WTC11 (cell line): ENCODE measurements at regions not wholly inside any gene's neighbourhood (a gene's known extent, or its start where the extent isn't known, plus 50 kb on each side); places are given as distances from the start of the nearest gene placed in this dataset.

Experiments used
- EMX1 ChIP-seq: fragments of 250-450 bp; sonication (Bioruptor Pico); IDR thresholded peaks from 2 replicates; pipeline ENCODE4 v1.8.0; 2021; ENCODE audit warnings: mild to moderate bottlenecking
- KAT7 ChIP-seq: sonication (generic); formaldehyde crosslinking; IDR thresholded peaks from 2 replicates; pipeline ENCODE4 v1.8.1; 2023; ENCODE audit warnings: missing genetic modification reagents, mild to moderate bottlenecking, borderline replicate concordance
- NFYB ChIP-seq: sonication (generic); formaldehyde crosslinking; conservative IDR thresholded peaks from 2 replicates; pipeline ENCODE4 v1.8.0; 2022; ENCODE audit warnings: low read depth, missing genetic modification reagents
- NR2C2 ChIP-seq: sonication (generic); formaldehyde crosslinking; IDR thresholded peaks from 2 replicates; pipeline ENCODE4 v1.8.0; 2022; ENCODE audit warnings: mild to moderate bottlenecking, missing genetic modification reagents
- SP1 ChIP-seq: sonication (generic); formaldehyde crosslinking; conservative IDR thresholded peaks from 2 replicates; pipeline ENCODE4 v1.8.1; 2022; ENCODE audit warnings: missing genetic modification reagents
- TP53 ChIP-seq: sonication (generic); formaldehyde crosslinking; IDR thresholded peaks from 2 replicates; pipeline ENCODE4 v1.8.1; 2023; ENCODE audit warnings: mild to moderate bottlenecking, missing genetic modification reagents
- TF ChIP-seq, protein P1 (sequence below): fragments of 200-600 bp; IDR thresholded peaks from 2 replicates; pipeline ENCODE4 v1.8.0; 2022; ENCODE audit warnings: antibody characterized with exemption
- TF ChIP-seq, protein P2 (sequence below): sonication (generic); formaldehyde crosslinking; IDR thresholded peaks from 2 replicates; pipeline ENCODE4 v1.8.1; 2023; ENCODE audit warnings: mild to moderate bottlenecking, missing genetic modification reagents, moderate library complexity
- TF ChIP-seq, protein P3 (sequence below): sonication (generic); formaldehyde crosslinking; IDR thresholded peaks from 2 replicates; pipeline ENCODE4 v1.8.1; 2023; ENCODE audit warnings: mild to moderate bottlenecking, missing genetic modification reagents, borderline replicate concordance
- TF ChIP-seq, protein P4 (sequence below): sonication (generic); formaldehyde crosslinking; IDR thresholded peaks from 2 replicates; pipeline ENCODE4 v1.8.1; 2022; ENCODE audit warnings: low read depth, missing genetic modification reagents, borderline replicate concordance

DNA sequence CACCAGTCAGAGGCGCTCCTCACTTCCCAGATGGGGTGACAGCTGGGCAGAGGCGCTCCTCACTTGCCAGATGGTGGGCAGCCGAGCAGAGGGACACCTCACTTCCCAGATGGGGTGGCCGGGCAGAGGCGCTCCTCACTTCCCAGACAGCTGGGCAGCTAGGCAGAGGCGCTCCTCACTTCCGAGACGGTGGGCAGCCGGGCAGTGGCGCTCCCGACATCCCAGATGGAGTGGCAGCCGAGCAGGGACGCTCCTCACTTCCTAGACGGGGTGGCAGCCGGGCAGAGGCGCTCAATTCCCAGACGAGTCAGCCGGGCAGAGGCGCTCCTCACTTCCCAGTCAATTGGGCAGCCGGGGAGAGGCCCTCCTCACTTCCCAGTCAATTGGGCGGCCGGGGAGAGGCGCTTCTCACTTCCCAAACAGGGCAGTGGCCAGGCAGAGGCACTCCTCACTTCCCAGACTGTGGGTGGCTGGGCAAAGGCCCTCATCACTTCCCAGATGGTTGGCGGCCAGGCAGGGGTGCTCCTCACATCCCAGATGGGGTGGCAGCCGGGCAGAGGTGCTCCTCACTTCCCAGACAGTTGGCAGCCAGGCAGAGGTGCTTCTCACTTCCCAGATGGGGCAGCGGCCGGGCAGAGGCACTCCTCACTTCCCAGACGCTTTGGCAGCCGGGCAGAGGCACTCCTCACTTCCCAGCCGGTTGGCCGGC lies 143.8 kb upstream of the ARID2 start:
- TF ChIP-seq, protein P1, sequence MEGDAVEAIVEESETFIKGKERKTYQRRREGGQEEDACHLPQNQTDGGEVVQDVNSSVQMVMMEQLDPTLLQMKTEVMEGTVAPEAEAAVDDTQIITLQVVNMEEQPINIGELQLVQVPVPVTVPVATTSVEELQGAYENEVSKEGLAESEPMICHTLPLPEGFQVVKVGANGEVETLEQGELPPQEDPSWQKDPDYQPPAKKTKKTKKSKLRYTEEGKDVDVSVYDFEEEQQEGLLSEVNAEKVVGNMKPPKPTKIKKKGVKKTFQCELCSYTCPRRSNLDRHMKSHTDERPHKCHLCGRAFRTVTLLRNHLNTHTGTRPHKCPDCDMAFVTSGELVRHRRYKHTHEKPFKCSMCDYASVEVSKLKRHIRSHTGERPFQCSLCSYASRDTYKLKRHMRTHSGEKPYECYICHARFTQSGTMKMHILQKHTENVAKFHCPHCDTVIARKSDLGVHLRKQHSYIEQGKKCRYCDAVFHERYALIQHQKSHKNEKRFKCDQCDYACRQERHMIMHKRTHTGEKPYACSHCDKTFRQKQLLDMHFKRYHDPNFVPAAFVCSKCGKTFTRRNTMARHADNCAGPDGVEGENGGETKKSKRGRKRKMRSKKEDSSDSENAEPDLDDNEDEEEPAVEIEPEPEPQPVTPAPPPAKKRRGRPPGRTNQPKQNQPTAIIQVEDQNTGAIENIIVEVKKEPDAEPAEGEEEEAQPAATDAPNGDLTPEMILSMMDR: no peak
- TF ChIP-seq NR2C2 (CRISPR knock-in tag) (no peak), SP1 (CRISPR knock-in tag) (no peak), TP53 (CRISPR knock-in tag) (no peak), NFYB (no peak), KAT7 (CRISPR knock-in tag) (no peak), EMX1 (CRISPR knock-in tag) (no peak)
- TF ChIP-seq, protein P2, sequence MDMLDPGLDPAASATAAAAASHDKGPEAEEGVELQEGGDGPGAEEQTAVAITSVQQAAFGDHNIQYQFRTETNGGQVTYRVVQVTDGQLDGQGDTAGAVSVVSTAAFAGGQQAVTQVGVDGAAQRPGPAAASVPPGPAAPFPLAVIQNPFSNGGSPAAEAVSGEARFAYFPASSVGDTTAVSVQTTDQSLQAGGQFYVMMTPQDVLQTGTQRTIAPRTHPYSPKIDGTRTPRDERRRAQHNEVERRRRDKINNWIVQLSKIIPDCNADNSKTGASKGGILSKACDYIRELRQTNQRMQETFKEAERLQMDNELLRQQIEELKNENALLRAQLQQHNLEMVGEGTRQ: no peak
- TF ChIP-seq, protein P3, sequence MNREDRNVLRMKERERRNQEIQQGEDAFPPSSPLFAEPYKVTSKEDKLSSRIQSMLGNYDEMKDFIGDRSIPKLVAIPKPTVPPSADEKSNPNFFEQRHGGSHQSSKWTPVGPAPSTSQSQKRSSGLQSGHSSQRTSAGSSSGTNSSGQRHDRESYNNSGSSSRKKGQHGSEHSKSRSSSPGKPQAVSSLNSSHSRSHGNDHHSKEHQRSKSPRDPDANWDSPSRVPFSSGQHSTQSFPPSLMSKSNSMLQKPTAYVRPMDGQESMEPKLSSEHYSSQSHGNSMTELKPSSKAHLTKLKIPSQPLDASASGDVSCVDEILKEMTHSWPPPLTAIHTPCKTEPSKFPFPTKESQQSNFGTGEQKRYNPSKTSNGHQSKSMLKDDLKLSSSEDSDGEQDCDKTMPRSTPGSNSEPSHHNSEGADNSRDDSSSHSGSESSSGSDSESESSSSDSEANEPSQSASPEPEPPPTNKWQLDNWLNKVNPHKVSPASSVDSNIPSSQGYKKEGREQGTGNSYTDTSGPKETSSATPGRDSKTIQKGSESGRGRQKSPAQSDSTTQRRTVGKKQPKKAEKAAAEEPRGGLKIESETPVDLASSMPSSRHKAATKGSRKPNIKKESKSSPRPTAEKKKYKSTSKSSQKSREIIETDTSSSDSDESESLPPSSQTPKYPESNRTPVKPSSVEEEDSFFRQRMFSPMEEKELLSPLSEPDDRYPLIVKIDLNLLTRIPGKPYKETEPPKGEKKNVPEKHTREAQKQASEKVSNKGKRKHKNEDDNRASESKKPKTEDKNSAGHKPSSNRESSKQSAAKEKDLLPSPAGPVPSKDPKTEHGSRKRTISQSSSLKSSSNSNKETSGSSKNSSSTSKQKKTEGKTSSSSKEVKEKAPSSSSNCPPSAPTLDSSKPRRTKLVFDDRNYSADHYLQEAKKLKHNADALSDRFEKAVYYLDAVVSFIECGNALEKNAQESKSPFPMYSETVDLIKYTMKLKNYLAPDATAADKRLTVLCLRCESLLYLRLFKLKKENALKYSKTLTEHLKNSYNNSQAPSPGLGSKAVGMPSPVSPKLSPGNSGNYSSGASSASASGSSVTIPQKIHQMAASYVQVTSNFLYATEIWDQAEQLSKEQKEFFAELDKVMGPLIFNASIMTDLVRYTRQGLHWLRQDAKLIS (CRISPR knock-in tag): no peak
- TF ChIP-seq, protein P4, sequence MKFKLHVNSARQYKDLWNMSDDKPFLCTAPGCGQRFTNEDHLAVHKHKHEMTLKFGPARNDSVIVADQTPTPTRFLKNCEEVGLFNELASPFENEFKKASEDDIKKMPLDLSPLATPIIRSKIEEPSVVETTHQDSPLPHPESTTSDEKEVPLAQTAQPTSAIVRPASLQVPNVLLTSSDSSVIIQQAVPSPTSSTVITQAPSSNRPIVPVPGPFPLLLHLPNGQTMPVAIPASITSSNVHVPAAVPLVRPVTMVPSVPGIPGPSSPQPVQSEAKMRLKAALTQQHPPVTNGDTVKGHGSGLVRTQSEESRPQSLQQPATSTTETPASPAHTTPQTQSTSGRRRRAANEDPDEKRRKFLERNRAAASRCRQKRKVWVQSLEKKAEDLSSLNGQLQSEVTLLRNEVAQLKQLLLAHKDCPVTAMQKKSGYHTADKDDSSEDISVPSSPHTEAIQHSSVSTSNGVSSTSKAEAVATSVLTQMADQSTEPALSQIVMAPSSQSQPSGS: no peak
